Nephron progenitor cell (in vitro differentiated cells): ENCODE measurements at regions not wholly inside any gene's neighbourhood (a gene's known extent, or its start where the extent isn't known, plus 50 kb on each side); places are given as distances from the start of the nearest gene placed in this dataset.

Source experiments
- DNase-seq: peaks from one replicate; pipeline ENCODE4 v3.0.0; 2021
- H3K27ac Mint-ChIP-seq: 2 replicates; pipeline ENCODE4 v1.8.0; 2021; ENCODE audit warnings: mild to moderate bottlenecking, moderate library complexity, mixed read lengths
- H3K27me3 Mint-ChIP-seq: 2 replicates; pipeline ENCODE4 v1.8.0; 2021; ENCODE audit warnings: mild to moderate bottlenecking, low read depth, mixed read lengths; ENCODE audit not compliant: poor library complexity
- H3K36me3 Mint-ChIP-seq: 2 replicates; pipeline ENCODE4 v1.8.0; 2021; ENCODE audit warnings: low read depth, mixed read lengths
- H3K4me1 Mint-ChIP-seq: 2 replicates; pipeline ENCODE4 v1.8.0; 2021; ENCODE audit warnings: mixed read lengths
- H3K4me3 Mint-ChIP-seq: 2 replicates; pipeline ENCODE4 v1.8.0; 2021; ENCODE audit warnings: mild to moderate bottlenecking, moderate library complexity, mixed read lengths
- H3K9me3 Mint-ChIP-seq: 2 replicates; pipeline ENCODE4 v1.8.0; 2021; ENCODE audit warnings: mild to moderate bottlenecking, moderate library complexity, mixed read lengths
- TF ChIP-seq, protein P1 (sequence below): fragments of 200-600 bp; sonication (generic); IDR thresholded peaks from 2 replicates; pipeline ENCODE4 v1.5.0; 2021; ENCODE audit warnings: antibody characterized with exemption

DNA sequence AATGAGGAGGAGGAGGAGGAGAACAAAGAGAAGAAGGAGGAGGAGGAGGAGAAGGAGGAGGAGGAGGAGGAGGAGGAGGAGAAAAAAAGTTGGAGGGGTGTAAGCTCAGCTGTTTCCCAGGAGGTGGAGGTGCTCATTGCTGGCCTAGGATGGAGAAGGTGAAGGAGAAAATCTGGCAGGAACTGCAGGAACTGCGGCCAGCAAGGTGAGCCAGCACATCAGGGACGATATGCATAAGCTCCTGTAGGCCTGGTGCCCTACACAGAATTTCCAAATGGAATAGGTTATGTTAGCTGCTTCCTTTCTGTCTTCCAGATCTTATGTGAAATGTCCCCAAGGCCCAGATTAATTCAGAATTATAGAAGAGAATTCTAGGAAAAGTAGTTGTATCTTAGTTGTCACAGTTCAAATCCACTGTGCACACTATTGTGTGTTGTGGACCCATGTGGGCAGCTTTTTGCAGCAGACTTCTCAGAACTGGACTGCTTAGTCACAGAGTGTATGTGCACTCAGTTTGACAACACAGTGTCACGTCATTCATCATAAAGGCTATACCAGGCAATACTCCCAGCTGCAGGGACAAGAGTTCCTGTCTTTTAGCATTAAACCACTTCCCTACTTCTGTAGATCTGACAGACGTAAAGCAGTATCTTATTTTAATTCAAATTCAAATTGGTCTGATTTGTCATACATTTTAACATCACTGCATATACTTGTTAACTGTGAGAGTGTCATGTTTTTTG is 303.7 kb downstream of the HLX start:
- Mint-ChIP-seq H3K9me3 (no peaks in the 10 kb centered on the region), H3K27ac (no peak overlapping the region), H3K27me3 (peaks cover 9% of the 10 kb centered on the region), H3K4me3 (no peak overlapping the region), H3K4me1 (peaks cover 11% of the 10 kb centered on the region), H3K36me3 (no peaks in the 10 kb centered on the region)
- TF ChIP-seq, protein P1, sequence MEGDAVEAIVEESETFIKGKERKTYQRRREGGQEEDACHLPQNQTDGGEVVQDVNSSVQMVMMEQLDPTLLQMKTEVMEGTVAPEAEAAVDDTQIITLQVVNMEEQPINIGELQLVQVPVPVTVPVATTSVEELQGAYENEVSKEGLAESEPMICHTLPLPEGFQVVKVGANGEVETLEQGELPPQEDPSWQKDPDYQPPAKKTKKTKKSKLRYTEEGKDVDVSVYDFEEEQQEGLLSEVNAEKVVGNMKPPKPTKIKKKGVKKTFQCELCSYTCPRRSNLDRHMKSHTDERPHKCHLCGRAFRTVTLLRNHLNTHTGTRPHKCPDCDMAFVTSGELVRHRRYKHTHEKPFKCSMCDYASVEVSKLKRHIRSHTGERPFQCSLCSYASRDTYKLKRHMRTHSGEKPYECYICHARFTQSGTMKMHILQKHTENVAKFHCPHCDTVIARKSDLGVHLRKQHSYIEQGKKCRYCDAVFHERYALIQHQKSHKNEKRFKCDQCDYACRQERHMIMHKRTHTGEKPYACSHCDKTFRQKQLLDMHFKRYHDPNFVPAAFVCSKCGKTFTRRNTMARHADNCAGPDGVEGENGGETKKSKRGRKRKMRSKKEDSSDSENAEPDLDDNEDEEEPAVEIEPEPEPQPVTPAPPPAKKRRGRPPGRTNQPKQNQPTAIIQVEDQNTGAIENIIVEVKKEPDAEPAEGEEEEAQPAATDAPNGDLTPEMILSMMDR, result no peak
- DNase-seq, result no peak

DNA sequence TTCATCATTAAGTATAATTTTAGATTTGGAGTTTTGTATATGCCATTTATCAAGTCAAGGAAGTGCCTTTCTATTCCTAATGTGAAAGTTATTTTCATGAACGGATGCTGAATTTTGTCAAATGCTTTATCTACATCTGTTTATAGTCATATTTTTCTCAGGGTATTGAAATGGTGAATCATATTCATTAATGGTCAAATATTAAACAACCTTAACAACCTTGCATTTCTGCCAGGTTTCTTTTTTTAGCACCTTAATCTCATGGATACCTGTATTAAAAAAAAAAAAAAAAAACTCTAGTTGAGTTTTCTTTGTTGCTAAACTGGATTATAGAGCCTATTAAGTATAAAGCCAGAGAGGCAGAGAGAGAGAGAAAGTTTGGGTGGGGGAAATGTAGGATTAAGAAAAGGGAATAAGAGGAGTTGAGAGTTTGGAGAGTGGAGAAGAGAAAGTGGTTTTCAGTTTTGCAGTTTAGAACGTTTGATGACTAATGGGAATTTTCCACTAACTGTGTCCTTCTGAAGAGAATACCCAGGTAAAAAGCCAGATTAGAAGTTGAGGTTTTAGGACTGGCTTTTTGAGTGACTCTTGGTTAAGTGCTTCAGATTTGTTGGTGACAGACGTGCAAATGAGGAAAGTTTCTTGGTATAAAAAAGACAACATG is 305.0 kb downstream of the HLX start:
- H3K9me3 Mint-ChIP-seq, result peaks cover 6% of the 10 kb centered on the region
- H3K27ac Mint-ChIP-seq, result no peak overlapping the region
- no peak for DNase-seq
- TF ChIP-seq, protein P1, result no peak
- H3K4me1 Mint-ChIP-seq, result peaks cover 11% of the 10 kb centered on the region
- peaks cover 4% of the 10 kb centered on the region for H3K27me3 Mint-ChIP-seq
- no peak overlapping the region for H3K4me3 Mint-ChIP-seq
- H3K36me3 Mint-ChIP-seq, result no peaks in the 10 kb centered on the region

DNA sequence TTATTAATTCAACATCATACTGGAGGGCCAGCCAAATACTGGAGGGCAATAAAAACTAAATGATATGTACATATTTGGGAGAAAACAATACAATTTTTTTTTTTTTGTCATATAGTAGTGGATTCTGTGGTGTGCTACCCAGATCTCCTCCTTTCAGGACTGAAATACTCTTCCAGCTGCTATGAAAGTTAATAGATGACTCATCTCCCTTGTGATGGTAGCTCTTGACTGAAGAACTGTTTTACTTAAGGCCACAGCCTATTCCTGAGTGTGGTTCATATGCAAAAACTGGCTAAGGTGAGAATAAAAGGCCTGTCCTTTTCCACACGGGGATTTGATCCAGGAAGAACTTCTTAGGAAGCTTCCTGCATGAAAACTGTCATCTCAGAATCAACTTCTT is 307.9 kb downstream of the HLX start:
- TF ChIP-seq, protein P1, result no peak
- no peak overlapping the region for H3K27ac Mint-ChIP-seq
- peaks cover 4% of the 10 kb centered on the region for H3K4me1 Mint-ChIP-seq
- peaks cover 4% of the 10 kb centered on the region for H3K27me3 Mint-ChIP-seq
- H3K9me3 Mint-ChIP-seq, result peaks cover 6% of the 10 kb centered on the region
- no peak overlapping the region for H3K4me3 Mint-ChIP-seq
- H3K36me3 Mint-ChIP-seq, result no peaks in the 10 kb centered on the region
- no peak for DNase-seq

DNA sequence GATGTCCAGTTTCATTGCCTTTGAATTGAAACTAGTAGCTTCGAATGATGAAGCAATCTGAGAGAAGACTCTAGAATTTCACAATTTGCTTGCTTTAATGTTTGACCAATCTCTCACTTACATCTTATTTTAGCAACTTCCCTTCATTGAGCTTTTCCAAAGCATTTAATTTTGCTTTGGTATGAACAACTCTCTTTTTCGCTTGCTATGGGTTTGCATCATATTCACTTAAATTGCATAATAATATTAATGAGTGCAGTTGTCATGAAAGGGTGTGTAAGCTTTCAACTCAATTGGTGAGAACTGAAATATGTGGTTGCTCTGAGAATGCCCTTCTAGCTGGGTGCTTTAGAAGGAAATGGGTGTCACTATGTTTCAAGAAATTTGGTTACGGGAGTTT is 309.2 kb downstream of the HLX start:
- Mint-ChIP-seq H3K36me3 (no peaks in the 10 kb centered on the region), H3K27me3 (no peaks in the 10 kb centered on the region), H3K27ac (no peak overlapping the region), H3K9me3 (peaks cover 6% of the 10 kb centered on the region), H3K4me1 (peaks cover 7% of the 10 kb centered on the region), H3K4me3 (no peak overlapping the region)
- DNase-seq, result no peak
- TF ChIP-seq, protein P1, result no peak

DNA sequence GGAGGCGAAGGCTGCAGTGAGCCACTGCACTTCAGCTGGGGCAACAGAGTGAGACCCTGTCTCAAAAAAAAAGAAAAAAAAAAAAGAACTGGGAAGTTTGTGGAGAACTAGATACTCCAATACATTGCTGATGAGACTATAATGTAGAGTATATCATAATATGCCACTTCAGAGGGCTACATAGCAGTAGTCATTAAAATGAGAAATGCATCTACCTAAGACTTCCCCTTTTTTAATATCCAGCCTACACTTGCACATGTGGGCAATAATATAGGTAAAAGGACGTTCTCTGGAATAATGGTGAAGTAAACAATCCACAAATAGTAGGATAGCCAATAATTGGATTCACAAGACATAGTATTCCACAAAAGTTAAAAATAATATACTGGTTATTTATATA is 311.0 kb downstream of the HLX start:
- H3K4me3 Mint-ChIP-seq, result no peak overlapping the region
- no peaks in the 10 kb centered on the region for H3K36me3 Mint-ChIP-seq
- H3K4me1 Mint-ChIP-seq, result peaks cover 7% of the 10 kb centered on the region
- no peaks in the 10 kb centered on the region for H3K27me3 Mint-ChIP-seq
- no peak overlapping the region for H3K27ac Mint-ChIP-seq
- TF ChIP-seq, protein P1, result no peak
- H3K9me3 Mint-ChIP-seq, result peaks cover 6% of the 10 kb centered on the region
- DNase-seq, result no peak

DNA sequence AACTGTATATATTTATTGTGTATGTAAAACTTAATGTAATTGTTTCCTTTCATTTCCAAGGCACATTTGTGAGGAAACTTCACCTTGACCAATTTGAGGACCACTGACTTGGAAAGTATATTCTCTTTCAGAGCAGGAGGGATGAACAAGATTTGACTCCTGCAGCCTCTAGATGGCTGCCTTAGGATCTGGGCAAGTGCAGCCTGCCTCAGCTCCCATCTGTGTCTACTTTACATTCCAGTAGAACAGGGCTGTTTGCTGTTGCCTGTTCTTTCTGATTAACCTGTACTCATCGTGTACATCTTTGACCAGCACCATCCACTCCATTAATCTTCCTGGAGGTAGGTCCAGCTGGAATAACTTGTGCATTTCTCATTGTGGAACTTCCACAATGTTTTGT is 312.8 kb downstream of the HLX start:
- Mint-ChIP-seq H3K4me1 (peaks cover 7% of the 10 kb centered on the region), H3K27me3 (no peaks in the 10 kb centered on the region), H3K9me3 (peaks cover 23% of the 10 kb centered on the region), H3K27ac (no peak overlapping the region), H3K36me3 (peaks cover 6% of the 10 kb centered on the region), H3K4me3 (no peak overlapping the region)
- DNase-seq, result no peak
- TF ChIP-seq, protein P1, result no peak
